Endodermal cell (in vitro differentiated cells): ENCODE measurements at regions not wholly inside any gene's neighbourhood (a gene's known extent, or its start where the extent isn't known, plus 50 kb on each side); places are given as distances from the start of the nearest gene placed in this dataset.

ENCODE experiments used
- DNase-seq: peaks from one replicate; pipeline ENCODE4 v3.0.0-alpha.2; 2017
- H3K27ac ChIP-seq: 2 replicates; pipeline ENCODE4 v1.5.1; 2013; ENCODE audit warnings: mild to moderate bottlenecking, low read depth, low read length, moderate library complexity
- H3K27me3 ChIP-seq: 2 replicates; pipeline ENCODE4 v1.6.1; 2013; ENCODE audit warnings: mild to moderate bottlenecking, low read length, moderate library complexity; ENCODE audit not compliant: insufficient read depth, control insufficient read depth, poor library complexity, severe bottlenecking
- H3K36me3 ChIP-seq: 2 replicates; pipeline ENCODE4 v1.7.0; 2013; ENCODE audit warnings: mild to moderate bottlenecking, low read length, moderate library complexity; ENCODE audit not compliant: control insufficient read depth, insufficient read depth
- H3K4me1 ChIP-seq: one replicate; pipeline ENCODE4 v1.7.0; 2013; ENCODE audit warnings: low read length; ENCODE audit not compliant: control insufficient read depth, insufficient read depth
- H3K4me3 ChIP-seq: 2 replicates; pipeline ENCODE4 v1.5.1; 2013; ENCODE audit warnings: mild to moderate bottlenecking, low read length, moderate library complexity
- H3K9ac ChIP-seq: 2 replicates; pipeline ENCODE4 v1.6.1; 2013; ENCODE audit warnings: mild to moderate bottlenecking, low read length, moderate library complexity; ENCODE audit not compliant: poor library complexity, severe bottlenecking; ENCODE audit errors: extremely low read depth
- H3K9me3 ChIP-seq: 2 replicates; pipeline ENCODE4 v1.6.1; 2013; ENCODE audit warnings: mild to moderate bottlenecking, low read length, moderate library complexity; ENCODE audit not compliant: control insufficient read depth
- H3K27ac Mint-ChIP-seq: 2 replicates; pipeline ENCODE4 v1.8.0; 2020; ENCODE audit warnings: mixed read lengths
- H3K27me3 Mint-ChIP-seq: 2 replicates; pipeline ENCODE4 v1.8.0; 2021; ENCODE audit warnings: mild to moderate bottlenecking, mixed read lengths; ENCODE audit not compliant: insufficient read depth
- H3K36me3 Mint-ChIP-seq: 2 replicates; pipeline ENCODE4 v1.8.0; 2020; ENCODE audit warnings: low read depth, mixed read lengths
- H3K4me1 Mint-ChIP-seq: 2 replicates; pipeline ENCODE4 v1.8.0; 2020; ENCODE audit warnings: mixed read lengths
- H3K4me3 Mint-ChIP-seq: 2 replicates; pipeline ENCODE4 v1.8.0; 2020; ENCODE audit warnings: mild to moderate bottlenecking, moderate library complexity, mixed read lengths
- H3K9me3 Mint-ChIP-seq: 2 replicates; pipeline ENCODE4 v1.8.0; 2020; ENCODE audit warnings: mild to moderate bottlenecking, mixed read lengths
- CTCF ChIP-seq: fragments of 200-600 bp; sonication (generic); conservative IDR thresholded peaks from 2 replicates; pipeline ENCODE4 v1.5.0; 2021; ENCODE audit warnings: antibody characterized with exemption, mild to moderate bottlenecking
- WGBS, 2 experiments: methylation state at CpG; one replicate each; pipeline versions ENCODE4 v1.1.5 to v1.1.7; 2013; ENCODE audit warnings: missing lambda C conversion rate in 2 of 2, mixed read lengths in 1 of 2; ENCODE audit not compliant: insufficient coverage in 1 of 2, insufficient read length in 1 of 2; 5-methylcytosine and 5-hydroxymethylcytosine counted together

GRCh38 chr18:55876254-55876653 is 288.3 kb upstream of the TCF4 start:
- no peaks in the 10 kb centered on the region for H3K9me3 ChIP-seq
- no peak overlapping the region for H3K27ac Mint-ChIP-seq
- peaks cover 10% of the 10 kb centered on the region for H3K4me1 Mint-ChIP-seq
- H3K9ac ChIP-seq: no peak overlapping the region
- no peak for TF ChIP-seq CTCF
- H3K4me1 ChIP-seq: peaks cover 3% of the 10 kb centered on the region
- no peak overlapping the region for H3K27ac ChIP-seq
- no peak overlapping the region for H3K4me3 Mint-ChIP-seq
- H3K27me3 ChIP-seq: no peaks in the 10 kb centered on the region
- H3K4me3 ChIP-seq: no peak overlapping the region
- no peaks in the 10 kb centered on the region for H3K9me3 Mint-ChIP-seq
- no peak for DNase-seq
- H3K36me3 ChIP-seq: no peaks in the 10 kb centered on the region
- H3K36me3 Mint-ChIP-seq: no peaks in the 10 kb centered on the region
- no peaks in the 10 kb centered on the region for H3K27me3 Mint-ChIP-seq
- WGBS, 2 experiments: 93 to 95% methylated on average over 2 of the region's 2 CpGs

GRCh38 chr18:55875371-55875901 is 287.4 kb upstream of the TCF4 start:
- no peak overlapping the region for H3K27ac Mint-ChIP-seq
- Histone ChIP-seq H3K4me3 (no peak overlapping the region), H3K9me3 (no peaks in the 10 kb centered on the region), H3K27ac (no peak overlapping the region), H3K9ac (no peak overlapping the region), H3K27me3 (no peaks in the 10 kb centered on the region), H3K36me3 (no peaks in the 10 kb centered on the region), H3K4me1 (peaks cover 3% of the 10 kb centered on the region)
- H3K36me3 Mint-ChIP-seq: no peaks in the 10 kb centered on the region
- H3K9me3 Mint-ChIP-seq: no peaks in the 10 kb centered on the region
- WGBS, 2 experiments: 56 to 67% methylated on average over 3 of the region's 3 CpGs
- H3K27me3 Mint-ChIP-seq: no peaks in the 10 kb centered on the region
- DNase-seq: no peak
- H3K4me1 Mint-ChIP-seq: peaks cover 10% of the 10 kb centered on the region
- H3K4me3 Mint-ChIP-seq: no peak overlapping the region
- TF ChIP-seq CTCF: no peak

GRCh38 chr18:55869556-55870501 is 281.8 kb upstream of the TCF4 start:
- no peaks in the 10 kb centered on the region for H3K27me3 Mint-ChIP-seq
- Histone ChIP-seq H3K9me3 (no peaks in the 10 kb centered on the region), H3K4me1 (no peaks in the 10 kb centered on the region), H3K9ac (no peak overlapping the region), H3K27ac (no peak overlapping the region), H3K27me3 (no peaks in the 10 kb centered on the region), H3K36me3 (no peaks in the 10 kb centered on the region), H3K4me3 (no peak overlapping the region)
- no peak for DNase-seq
- 88 to 94% methylated on average over 4 to 7 of the region's 7 CpGs for WGBS, 2 experiments
- H3K9me3 Mint-ChIP-seq: no peaks in the 10 kb centered on the region
- H3K36me3 Mint-ChIP-seq: no peaks in the 10 kb centered on the region
- H3K4me1 Mint-ChIP-seq: no peaks in the 10 kb centered on the region
- H3K27ac Mint-ChIP-seq: no peak overlapping the region
- no peak overlapping the region for H3K4me3 Mint-ChIP-seq
- TF ChIP-seq CTCF: no peak
